HG03108 (cell line): ENCODE measurements at regions not wholly inside any gene's neighbourhood (a gene's known extent, or its start where the extent isn't known, plus 50 kb on each side); places are given as distances from the start of the nearest gene placed in this dataset.

ENCODE experiments used
- ATAC-seq: cut with Tn5 transposase; IDR thresholded peaks from one replicate; pipeline ENCODE4 v1.9.1; 2021; ENCODE audit warnings: moderate library complexity; ENCODE audit not compliant: unreplicated experiment

DNA sequence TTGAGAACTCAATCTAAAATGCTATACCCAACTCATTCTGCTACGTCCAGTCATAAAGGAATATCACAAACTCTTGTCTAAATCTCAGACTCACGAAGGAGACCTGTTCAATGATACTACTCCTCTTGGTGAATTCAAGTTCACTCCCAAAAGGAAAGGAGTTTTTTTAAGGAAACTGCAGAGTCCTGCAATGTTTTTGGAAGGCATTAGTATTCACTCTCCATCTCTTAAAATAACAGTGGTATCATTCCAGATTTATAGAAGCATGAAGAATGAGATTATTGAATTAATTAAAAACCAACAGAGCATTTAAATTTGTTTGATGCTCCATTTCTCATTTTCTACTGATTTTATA is 73.4 kb downstream of the FOXD1 start:
- ATAC-seq: no peak

- no peak for ATAC-seq
These were observed 73.9 kb downstream of the FOXD1 start for GRCh38 chr5:73374520-73375190.

DNA sequence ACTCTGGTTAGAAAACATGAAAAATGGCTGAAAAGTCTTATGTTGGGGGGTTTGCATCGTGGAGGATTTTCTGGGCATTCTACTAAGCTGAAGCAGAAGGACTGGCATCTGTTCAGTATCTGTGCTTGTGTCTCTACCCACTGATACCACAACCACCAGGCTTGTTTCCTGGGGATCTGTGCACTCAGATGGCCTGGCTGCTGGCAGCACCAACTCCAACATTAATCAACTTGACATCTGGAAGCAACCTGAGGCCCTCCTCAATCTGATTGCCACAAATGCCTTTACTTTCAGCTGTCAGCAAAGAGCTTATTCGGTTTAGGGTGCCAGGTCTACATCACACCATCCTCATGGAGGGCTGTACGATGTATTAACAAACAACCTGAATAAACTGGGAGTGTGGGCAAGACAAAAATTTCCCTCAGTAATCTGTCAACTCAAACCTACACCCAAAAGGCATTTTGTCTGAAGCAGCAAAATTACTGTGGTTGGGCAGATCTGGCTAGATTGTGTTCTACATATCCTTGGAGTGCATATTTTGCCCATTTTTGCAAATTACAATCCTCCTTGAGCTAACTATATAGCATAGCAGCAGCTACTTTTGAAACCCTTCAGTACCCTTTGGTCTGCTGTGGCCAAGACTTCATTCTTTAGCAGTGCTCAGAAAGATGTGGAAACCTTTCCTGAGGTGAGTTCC is 74.6 kb downstream of the FOXD1 start:
- ATAC-seq: no peak

- no peak for ATAC-seq
These were observed 77.7 kb downstream of the FOXD1 start for GRCh38 chr5:73370640-73371583.

GRCh38 chr5:73370095-73370494 is 78.5 kb downstream of the FOXD1 start:
- ATAC-seq: no peak

DNA sequence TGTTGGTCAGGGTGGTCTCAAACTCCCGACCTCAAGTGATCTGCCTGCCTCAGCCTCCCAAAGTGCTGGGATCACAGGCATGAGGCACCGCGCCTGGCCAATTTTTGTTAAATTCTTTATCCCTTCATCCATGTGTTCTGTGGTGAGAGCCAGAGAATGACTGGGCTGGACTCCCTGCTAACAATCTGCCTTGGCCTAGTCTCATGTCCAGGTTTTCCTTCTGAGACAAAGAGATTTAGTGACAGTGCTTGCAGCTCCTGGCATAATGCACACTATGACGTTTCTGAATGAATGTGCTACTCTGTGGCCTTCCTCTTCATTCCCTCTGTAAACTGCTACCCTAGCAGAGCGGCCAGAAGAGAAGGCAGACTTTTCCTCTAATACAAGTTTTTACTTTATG is 79.3 kb downstream of the FOXD1 start:
- no peak for ATAC-seq

- ATAC-seq: no peak
These were observed 80.9 kb downstream of the FOXD1 start for GRCh38 chr5:73367650-73368049.

DNA sequence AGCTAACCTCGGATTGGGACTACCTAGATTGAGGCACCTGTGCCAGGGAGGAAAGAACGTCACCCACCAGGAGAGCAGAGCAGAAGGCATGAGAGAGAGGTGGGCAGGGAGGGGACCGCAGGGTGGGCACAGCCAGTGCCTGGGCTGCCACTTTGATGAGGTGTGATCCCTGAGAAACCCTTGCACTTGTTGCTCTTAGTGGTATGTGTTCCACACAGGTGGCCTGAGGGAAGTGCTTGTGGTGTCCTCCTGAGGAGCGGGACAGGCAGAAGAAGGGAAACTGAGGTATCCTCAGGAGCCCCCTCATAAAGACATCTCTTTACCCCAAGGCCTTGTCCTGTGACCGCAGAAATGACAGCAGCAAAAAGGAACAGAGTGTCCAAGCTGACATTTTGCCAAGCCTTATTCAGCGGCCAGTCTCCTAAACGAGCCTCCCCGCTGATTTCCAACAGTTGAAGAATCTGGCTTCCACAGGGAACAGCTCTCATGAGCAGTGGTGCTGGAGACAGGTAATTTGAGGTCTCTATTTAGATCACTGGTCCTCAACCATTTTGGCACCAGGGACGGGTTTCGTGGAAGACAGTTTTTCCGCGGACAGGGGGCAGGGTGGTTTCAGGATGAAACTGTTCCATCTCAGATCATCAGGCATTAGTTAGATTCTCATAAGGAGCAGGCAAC is 82.4 kb downstream of the FOXD1 start:
- no peak for ATAC-seq

GRCh38 chr5:73365301-73365853 is 83.2 kb downstream of the FOXD1 start:
- no peak for ATAC-seq

GRCh38 chr5:73363911-73364730 is 84.5 kb downstream of the FOXD1 start:
- no peak for ATAC-seq

- ATAC-seq: no peak
These were observed 89.2 kb downstream of the FOXD1 start for GRCh38 chr5:73359395-73359794.

- no peak for ATAC-seq
These were observed 90.2 kb downstream of the FOXD1 start for GRCh38 chr5:73358366-73358765.

- ATAC-seq: no peak
These were observed 91.0 kb downstream of the FOXD1 start for GRCh38 chr5:73357576-73357975.

GRCh38 chr5:73355108-73355507 is 93.5 kb downstream of the FOXD1 start:
- ATAC-seq: no peak

- no peak for ATAC-seq
These were observed 94.2 kb downstream of the FOXD1 start for GRCh38 chr5:73354406-73354805.

DNA sequence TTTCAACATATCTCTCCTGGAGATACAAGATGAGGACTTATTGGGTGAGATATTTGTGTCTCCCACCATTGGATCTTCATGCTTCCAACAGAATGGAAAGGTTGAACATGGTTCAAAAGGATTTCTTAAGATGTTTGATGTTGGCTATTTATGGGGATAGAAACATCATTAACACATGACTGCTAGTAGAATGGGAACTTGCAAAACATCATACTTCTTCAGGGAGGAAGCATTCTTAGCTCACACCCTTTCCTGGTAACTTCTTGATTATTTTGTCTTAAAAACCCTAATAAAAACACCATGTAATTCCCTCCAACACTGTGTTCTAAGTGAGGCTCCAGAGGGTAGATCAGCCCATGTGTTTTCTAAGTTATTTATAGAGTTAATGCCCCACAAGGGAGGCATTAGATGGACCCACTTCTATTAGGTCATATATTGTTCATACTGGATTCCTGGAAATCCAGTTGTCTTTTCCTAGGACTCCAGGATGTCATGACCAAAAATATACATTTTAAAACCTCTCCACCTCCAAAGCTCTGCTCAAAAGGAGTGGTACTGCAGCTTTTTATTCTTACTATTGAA is 95.8 kb downstream of the FOXD1 start:
- no peak for ATAC-seq

GRCh38 chr5:73352243-73352642 is 96.3 kb downstream of the FOXD1 start:
- ATAC-seq: no peak

GRCh38 chr5:73351593-73351992 is 97.0 kb downstream of the FOXD1 start:
- ATAC-seq: no peak

DNA sequence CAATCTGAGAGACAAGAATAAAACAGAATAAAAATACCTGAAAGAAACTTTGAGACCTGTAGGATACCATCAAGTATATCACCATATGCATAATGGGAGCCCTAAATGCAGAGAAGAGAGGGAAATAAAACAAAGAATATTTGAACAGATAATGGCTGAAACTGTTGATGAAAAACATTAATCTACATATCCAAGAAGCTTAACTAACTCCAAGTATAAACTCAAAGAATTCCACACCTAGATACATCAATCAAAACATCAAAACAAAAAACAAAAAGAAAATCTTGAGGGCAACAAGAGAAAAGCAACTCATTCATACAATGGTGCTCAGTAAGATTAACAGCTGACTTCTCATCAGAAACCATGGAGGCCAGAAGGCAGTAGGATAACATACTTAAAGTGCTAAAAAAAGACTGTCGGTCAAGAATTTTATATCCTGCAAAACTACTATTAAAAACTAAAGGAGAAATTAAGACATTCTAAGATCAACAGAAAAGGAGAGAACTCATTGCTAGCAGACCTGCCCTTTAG is 101.6 kb downstream of the FOXD1 start:
- no peak for ATAC-seq
